SU-DHL-6 (cell line): ENCODE measurements at regions not wholly inside any gene's neighbourhood (a gene's known extent, or its start where the extent isn't known, plus 50 kb on each side); places are given as distances from the start of the nearest gene placed in this dataset.

Experiments
- H2AFZ ChIP-seq: fragments of 200-600 bp; sonication (generic); 2 replicates; pipeline ENCODE4 v1.6.1; 2014; ENCODE audit warnings: low read depth, mild to moderate bottlenecking, moderate library complexity, mixed read lengths, antibody characterized with exemption, low read length; ENCODE audit not compliant: severe bottlenecking
- H3F3A ChIP-seq: fragments of 200-600 bp; shearing (Covaris generic); 2 replicates; pipeline ENCODE4 v1.6.0; 2016; ENCODE audit warnings: antibody characterized with exemption, mild to moderate bottlenecking; ENCODE audit not compliant: insufficient read depth
- H3K27ac ChIP-seq: fragments of 200-600 bp; sonication (generic); 2 replicates; pipeline ENCODE4 v1.5.1; 2016; ENCODE audit warnings: low read depth, mild to moderate bottlenecking, low read length, moderate library complexity, mixed read lengths
- H3K27me3 ChIP-seq: fragments of 200-600 bp; sonication (generic), shearing (Covaris generic); 2 replicates; pipeline ENCODE4 v1.6.0; 2014; ENCODE audit warnings: mild to moderate bottlenecking, low read length
- H3K36me3 ChIP-seq: fragments of 200-600 bp; sonication (generic); 2 replicates; pipeline ENCODE4 v1.6.1; 2014; ENCODE audit warnings: mild to moderate bottlenecking, low read length, mixed read lengths
- H3K4me2 ChIP-seq: fragments of 300-600, 200-600 bp; shearing (Covaris generic), sonication (generic); 2 replicates; pipeline ENCODE4 v1.6.0; 2014; ENCODE audit warnings: low read length, low read depth, mild to moderate bottlenecking; ENCODE audit not compliant: poor library complexity, severe bottlenecking
- H3K4me3 ChIP-seq: fragments of 200-600 bp; sonication (generic); 2 replicates; pipeline ENCODE4 v1.5.1; 2014; ENCODE audit warnings: antibody characterized with exemption, low read length, mild to moderate bottlenecking, mixed read lengths; ENCODE audit not compliant: insufficient read depth, poor library complexity, severe bottlenecking
- H3K79me2 ChIP-seq: fragments of 200-600 bp; sonication (generic); 2 replicates; pipeline ENCODE4 v1.6.1; 2014; ENCODE audit warnings: mild to moderate bottlenecking, low read length, moderate library complexity; ENCODE audit not compliant: insufficient read depth
- H3K9ac ChIP-seq: fragments of 200-600 bp; sonication (generic); 2 replicates; pipeline ENCODE4 v1.7.0; 2014; ENCODE audit warnings: mild to moderate bottlenecking, low read length
- H3K9me2 ChIP-seq: fragments of 200-600 bp; sonication (generic); replicated peaks from 2 replicates; pipeline ENCODE4 v1.6.1; 2014; ENCODE audit warnings: low read length; ENCODE audit not compliant: insufficient read depth
- H3K9me3 ChIP-seq: fragments of 200-600 bp; sonication (generic); 2 replicates; pipeline ENCODE4 v1.6.1; 2014; ENCODE audit warnings: low read length, mixed read lengths; ENCODE audit not compliant: insufficient read depth
- H4K20me1 ChIP-seq: fragments of 200-600 bp; sonication (generic); 2 replicates; pipeline ENCODE4 v1.6.1; 2014; ENCODE audit warnings: low read depth, mild to moderate bottlenecking, antibody characterized with exemption, low read length, moderate library complexity, mixed read lengths
- CTCF ChIP-seq: fragments of 200-600 bp; sonication (generic); IDR thresholded peaks from one replicate; pipeline ENCODE4 v1.5.1; 2017; ENCODE audit warnings: antibody characterized with exemption, mild to moderate bottlenecking, low read length, moderate library complexity; ENCODE audit not compliant: insufficient read depth, poor library complexity, severe bottlenecking
- EZH2phosphoT487 ChIP-seq: fragments of 200-600 bp; sonication (generic), shearing (Covaris generic); conservative IDR thresholded peaks from 2 replicates; pipeline ENCODE4 v1.6.1; 2018; ENCODE audit warnings: mild to moderate bottlenecking, antibody characterized with exemption, low read length, moderate library complexity, mixed read lengths

GRCh38 chr12:83389237-83389996 is 702.7 kb downstream of the TMTC2 start:
- no peak overlapping the region for H3K4me2 ChIP-seq
- no peaks in the 10 kb centered on the region for H3K36me3 ChIP-seq
- no peak overlapping the region for H3K4me3 ChIP-seq
- H3K27ac ChIP-seq: no peak overlapping the region
- H3K9ac ChIP-seq: no peak overlapping the region
- H4K20me1 ChIP-seq: no peaks in the 10 kb centered on the region
- no peak overlapping the region for H2AFZ ChIP-seq
- H3K9me2 ChIP-seq: no peaks in the 10 kb centered on the region
- H3K9me3 ChIP-seq: no peaks in the 10 kb centered on the region
- no peak for TF ChIP-seq CTCF
- TF ChIP-seq EZH2phosphoT487: no peak
- H3F3A ChIP-seq: no peaks in the 10 kb centered on the region
- H3K79me2 ChIP-seq: no peaks in the 10 kb centered on the region
- no peaks in the 10 kb centered on the region for H3K27me3 ChIP-seq

- Histone ChIP-seq H3K4me3 (no peak overlapping the region), H3K9me2 (no peaks in the 10 kb centered on the region), H4K20me1 (no peaks in the 10 kb centered on the region), H3K27me3 (no peaks in the 10 kb centered on the region), H3K9ac (no peak overlapping the region), H3K27ac (no peak overlapping the region), H3K9me3 (no peaks in the 10 kb centered on the region), H3F3A (no peaks in the 10 kb centered on the region), H2AFZ (no peak overlapping the region), H3K4me2 (no peak overlapping the region), H3K79me2 (no peaks in the 10 kb centered on the region), H3K36me3 (no peaks in the 10 kb centered on the region)
- TF ChIP-seq EZH2phosphoT487: no peak
- TF ChIP-seq CTCF: no peak
Measured at GRCh38 chr12:83388551-83388950, 701.8 kb downstream of the TMTC2 start.

DNA sequence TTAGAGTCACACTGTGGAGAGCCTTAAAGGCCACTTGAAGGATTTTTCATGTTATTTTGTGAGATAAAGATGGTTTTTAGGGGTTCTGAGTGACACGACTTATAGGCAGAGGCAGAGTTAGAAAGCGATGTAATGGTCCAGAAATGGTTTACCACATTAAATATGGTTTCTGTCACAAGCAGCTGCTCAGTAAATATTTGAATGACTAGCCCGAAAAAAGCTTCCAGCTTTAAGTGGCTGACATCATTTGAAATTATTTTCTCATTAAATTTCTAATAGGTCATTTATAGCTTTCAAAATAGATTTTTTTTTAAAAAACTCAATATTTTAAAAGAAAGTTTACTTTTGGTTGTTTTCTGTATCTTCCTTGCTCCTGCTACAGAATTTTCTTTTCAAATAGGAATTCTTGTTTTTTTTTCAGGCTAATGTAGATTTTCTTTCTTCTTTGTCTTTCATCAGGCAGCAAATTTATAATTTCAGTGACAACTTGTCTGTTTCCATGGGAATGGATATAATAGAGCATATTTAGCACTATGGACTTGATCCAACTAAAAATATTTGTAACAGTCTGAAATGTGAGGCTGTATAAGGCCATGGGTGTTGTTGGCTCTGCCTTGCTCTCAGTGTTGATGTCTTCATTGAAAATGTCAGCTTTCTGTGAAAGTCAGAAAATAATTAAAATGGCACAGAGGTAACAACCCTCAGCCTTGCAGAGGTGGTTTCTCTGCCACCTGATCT is 700.0 kb downstream of the TMTC2 start:
- H3F3A ChIP-seq: no peaks in the 10 kb centered on the region
- H3K4me2 ChIP-seq: no peak overlapping the region
- no peaks in the 10 kb centered on the region for H3K27me3 ChIP-seq
- no peaks in the 10 kb centered on the region for H3K79me2 ChIP-seq
- H3K9ac ChIP-seq: no peak overlapping the region
- H2AFZ ChIP-seq: no peak overlapping the region
- H3K9me3 ChIP-seq: no peaks in the 10 kb centered on the region
- H3K4me3 ChIP-seq: no peak overlapping the region
- no peaks in the 10 kb centered on the region for H3K9me2 ChIP-seq
- H3K27ac ChIP-seq: no peak overlapping the region
- no peaks in the 10 kb centered on the region for H4K20me1 ChIP-seq
- H3K36me3 ChIP-seq: no peaks in the 10 kb centered on the region
- TF ChIP-seq EZH2phosphoT487: no peak
- no peak for TF ChIP-seq CTCF
